ENCODE measurements at regions not wholly inside any gene's neighbourhood (a gene's known extent, or its start where the extent isn't known, plus 50 kb on each side); places are given as distances from the start of the nearest gene placed in this dataset.
A peak's percentile ranks its signal among the peaks of the same experiment; 100 is the strongest.

DNA sequence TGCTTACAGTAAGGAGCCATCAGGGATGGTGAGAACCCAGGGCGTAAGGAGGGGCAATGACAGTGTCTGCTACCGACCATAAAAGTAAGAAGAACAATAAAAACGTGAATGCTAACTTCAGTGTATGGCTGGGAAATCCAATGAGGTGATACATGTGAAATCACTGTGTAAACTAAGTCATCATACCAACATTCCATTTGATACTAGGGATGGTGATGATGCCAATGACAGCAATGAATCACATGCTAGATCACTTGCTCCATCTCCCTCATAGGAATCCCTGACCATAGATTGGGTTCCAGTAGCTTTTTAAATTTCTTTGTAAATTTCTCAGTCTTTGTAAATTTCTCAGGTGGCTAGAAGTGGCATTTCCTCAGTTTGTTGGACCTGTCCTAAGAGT lies 146.3 kb downstream of the SMIM20 start:
- peaks cover 0 to 3% (median 0%) of the 10 kb centered on the region in 4 experiments for H3K27me3 ChIP-seq (replicated peaks in 1 of 4; ENCODE audit: control extremely low read depth in 1 of 4, control insufficient read depth in 3 of 4, insufficient read depth in 4 of 4, low read length in 3 of 4)
- Mint-ChIP-seq H3K27me3 (peaks cover 9% of the 10 kb centered on the region), H3K4me3 (no peak overlapping the region), H3K9me3 (ENCODE audit: insufficient read depth) (peaks cover 2% of the 10 kb centered on the region), H3K27ac (no peak overlapping the region), H3K4me1 (no peaks in the 10 kb centered on the region)
- H3K27ac ChIP-seq (ENCODE audit: low read length in 2 of 2) = no peak overlapping the region
- no peak overlapping the region for H3K4me3 ChIP-seq (ENCODE audit: control extremely low read depth in 1 of 5, extremely low read depth in 1 of 5, insufficient read depth in 1 of 5, low read depth in 2 of 5, low read length in 4 of 5)
- no peaks in the 10 kb centered on the region for H3K36me3 ChIP-seq (replicated peaks in 1 of 2; ENCODE audit: control extremely low read depth in 1 of 2, control insufficient read depth in 1 of 2, extremely low read depth in 1 of 2, insufficient read depth in 2 of 2, low read length in 1 of 2)
- POLR2A ChIA-PET = no interaction called here
- H3K9me3 ChIP-seq (ENCODE audit: control extremely low read depth in 1 of 3, control insufficient read depth in 2 of 3, insufficient read depth in 1 of 3, low read length in 2 of 3) = peaks cover 0 to 12% (median 4%) of the 10 kb centered on the region in 3 donors
- no peak overlapping the region for H3K4me2 ChIP-seq (replicated peaks; ENCODE audit: low read depth, low read length, poor library complexity, severe bottlenecking)
- WGBS (ENCODE audit: insufficient coverage) = 100% methylated on average over 1 of the region's 3 CpGs
- H3K79me2 ChIP-seq (ENCODE audit: control insufficient read depth, insufficient read depth, low read length) = no peaks in the 10 kb centered on the region
- DNase-seq (no peak), ATAC-seq (ENCODE audit: low read depth) (no peak)
- TF ChIP-seq EZH2 (IDR thresholded peaks at IDR 0.05; ENCODE audit: borderline replicate concordance, insufficient read depth, low read depth, low read length, poor library complexity, severe bottlenecking) (no peak), CTCF (IDR thresholded peaks at IDR 0.05) (no peak)
- H4K20me1 ChIP-seq (ENCODE audit: control insufficient read depth, insufficient read depth, low read length, poor library complexity, severe bottlenecking) = no peaks in the 10 kb centered on the region
- no peaks in the 10 kb centered on the region for H3K4me1 ChIP-seq (ENCODE audit: control insufficient read depth in 2 of 2, insufficient read depth in 2 of 2, low read length in 2 of 2)
- no peak overlapping the region for H3K9ac ChIP-seq (ENCODE audit: low read length)
- H2AFZ ChIP-seq (ENCODE audit: insufficient read depth, low read depth, low read length, poor library complexity, severe bottlenecking) = no peak overlapping the region
- intact Hi-C loops (cut with micrococcal nuclease) = no loop called here
- CTCF ChIA-PET = no interaction called here

DNA sequence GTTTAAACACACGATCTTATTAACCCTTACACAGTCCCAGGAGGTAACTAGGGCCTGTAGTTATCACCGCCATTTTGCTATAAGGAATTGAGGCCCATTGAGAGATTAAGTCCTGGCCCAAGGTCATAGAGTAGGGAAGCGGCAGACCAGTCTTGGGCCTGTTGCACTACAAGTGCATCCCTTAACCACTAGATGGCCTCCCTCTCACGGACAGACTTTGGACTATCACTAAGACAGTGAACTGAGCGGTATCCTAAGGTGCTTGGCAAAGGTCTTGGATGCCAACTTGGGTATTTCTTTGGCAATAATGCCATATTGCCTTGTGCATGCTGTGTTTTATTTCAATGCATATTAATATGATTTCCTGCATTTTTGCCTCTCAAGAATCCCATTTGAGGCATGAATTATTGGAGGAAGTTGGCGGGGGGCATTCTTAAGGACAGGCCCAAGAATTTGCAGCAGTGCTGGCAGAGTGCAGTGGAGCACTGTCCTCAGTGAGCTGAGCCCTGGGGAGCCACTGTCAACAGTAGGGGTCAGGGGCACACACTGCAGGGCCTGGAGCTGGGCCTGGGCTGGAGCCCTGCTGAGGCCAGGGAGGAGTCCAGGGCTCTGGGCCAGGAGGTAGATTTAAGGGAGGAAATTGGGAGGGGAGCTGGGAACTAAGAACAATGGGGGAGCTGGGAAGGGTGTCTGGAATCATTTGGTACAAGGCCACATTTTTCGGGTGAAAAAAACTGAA lies 147.4 kb downstream of the SMIM20 start:
- Histone ChIP-seq H3K79me2 (ENCODE audit: control insufficient read depth, insufficient read depth, low read length) (no peaks in the 10 kb centered on the region), H3K9ac (ENCODE audit: low read length) (no peak overlapping the region), H3K27me3 (replicated peaks in 1 of 4; ENCODE audit: control extremely low read depth in 1 of 4, control insufficient read depth in 3 of 4, insufficient read depth in 4 of 4, low read length in 3 of 4) (peaks cover 0 to 3% (median 0%) of the 10 kb centered on the region in 4 experiments), H3K4me3 (ENCODE audit: control extremely low read depth in 1 of 5, extremely low read depth in 1 of 5, insufficient read depth in 1 of 5, low read depth in 2 of 5, low read length in 4 of 5) (no peak overlapping the region), H3K36me3 (replicated peaks in 1 of 2; ENCODE audit: control extremely low read depth in 1 of 2, control insufficient read depth in 1 of 2, extremely low read depth in 1 of 2, insufficient read depth in 2 of 2, low read length in 1 of 2) (no peaks in the 10 kb centered on the region), H3K27ac (ENCODE audit: low read length in 2 of 2) (no peak overlapping the region), H2AFZ (ENCODE audit: insufficient read depth, low read depth, low read length, poor library complexity, severe bottlenecking) (no peak overlapping the region), H3K4me1 (ENCODE audit: control insufficient read depth in 2 of 2, insufficient read depth in 2 of 2, low read length in 2 of 2) (no peaks in the 10 kb centered on the region), H3K4me2 (replicated peaks; ENCODE audit: low read depth, low read length, poor library complexity, severe bottlenecking) (no peak overlapping the region), H3K9me3 (ENCODE audit: control extremely low read depth in 1 of 3, control insufficient read depth in 2 of 3, insufficient read depth in 1 of 3, low read length in 2 of 3) (peaks cover 0 to 7% (median 4%) of the 10 kb centered on the region in 3 donors), H4K20me1 (ENCODE audit: control insufficient read depth, insufficient read depth, low read length, poor library complexity, severe bottlenecking) (no peaks in the 10 kb centered on the region)
- TF ChIP-seq CTCF (IDR thresholded peaks at IDR 0.05) (peak; percentile 37), EZH2 (IDR thresholded peaks at IDR 0.05; ENCODE audit: borderline replicate concordance, insufficient read depth, low read depth, low read length, poor library complexity, severe bottlenecking) (no peak)
- WGBS (ENCODE audit: insufficient coverage) = 95% methylated on average over 4 of the region's 7 CpGs
- Mint-ChIP-seq H3K4me1 (no peaks in the 10 kb centered on the region), H3K4me3 (no peak overlapping the region), H3K9me3 (ENCODE audit: insufficient read depth) (peaks cover 2% of the 10 kb centered on the region), H3K27ac (no peak overlapping the region), H3K27me3 (peaks cover 9% of the 10 kb centered on the region)
- ChIA-PET POLR2A (no interaction called here), CTCF (interaction anchor here (0.7 to 1.8 kb wide), 4 partner anchors 31 to 350 kb away, joined by 3 to 5 read pairs (median 4); no protein-coding TSS in a partner anchor)
- intact Hi-C loops (cut with micrococcal nuclease) = no loop called here
- peak; percentile 31 for ATAC-seq (ENCODE audit: low read depth)
- DNase-seq = peak; percentile 25
